K562 (cell line): ENCODE measurements at regions not wholly inside any gene's neighbourhood (a gene's known extent, or its start where the extent isn't known, plus 50 kb on each side); places are given as distances from the start of the nearest gene placed in this dataset.
"Not testable (repeated sequence)": the region's sequence is repeated elsewhere in the genome, so short reads cannot be mapped to it uniquely, and the experiment has no call there.

ENCODE experiments used
- ARID4B ChIP-seq: sonication (generic); formaldehyde crosslinking; IDR thresholded peaks from 2 replicates; pipeline ENCODE4 v1.8.0; 2022; ENCODE audit warnings: mild to moderate bottlenecking, missing genetic modification reagents
- E2F6 ChIP-seq, 2 experiments: IDR thresholded peaks; 2 replicates each; pipeline ENCODE4 v1.6.1; 2011; ENCODE audit warnings: borderline replicate concordance in 1 of 2, control low read depth in 1 of 2, low read depth in 1 of 2, low read length in 1 of 2, mild to moderate bottlenecking in 1 of 2, mixed read lengths in 1 of 2, moderate library complexity in 1 of 2; ENCODE audit not compliant: insufficient read depth in 1 of 2, insufficient read length in 1 of 2, poor library complexity in 1 of 2, severe bottlenecking in 1 of 2; ENCODE audit errors: extremely low read depth in 1 of 2
- EZH2 ChIP-seq: IDR thresholded peaks from 2 replicates; pipeline ENCODE4 v1.6.1; 2012; ENCODE audit warnings: low read depth, mild to moderate bottlenecking, inconsistent platforms, low read length, borderline replicate concordance
- HDAC2 ChIP-seq: fragments of 450-650 bp; IDR thresholded peaks from 2 replicates; pipeline ENCODE4 v1.6.1; 2016; ENCODE audit warnings: mild to moderate bottlenecking
- IFI16 ChIP-seq: fragments of 250-450 bp; sonication (Bioruptor Pico); IDR thresholded peaks from 2 replicates; pipeline ENCODE4 v2.1.2; 2022; ENCODE audit warnings: mild to moderate bottlenecking, inconsistent platforms
- NFYB ChIP-seq: IDR thresholded peaks from 2 replicates; pipeline ENCODE4 v1.6.1; 2011; ENCODE audit warnings: mild to moderate bottlenecking, moderate library complexity; ENCODE audit not compliant: insufficient read length; ENCODE audit errors: extremely low read depth
- SP1 ChIP-seq: sonication (generic); formaldehyde crosslinking; IDR thresholded peaks from 2 replicates; pipeline ENCODE4 v1.8.1; 2022; ENCODE audit warnings: mild to moderate bottlenecking, missing genetic modification reagents
- TAF7 ChIP-seq: fragments of 450-650 bp; IDR thresholded peaks from 2 replicates; pipeline ENCODE4 v1.6.1; 2016; ENCODE audit warnings: missing genetic modification characterization, missing compliant biosample characterization
- ZNF24 ChIP-seq: fragments of 450-650 bp; IDR thresholded peaks from 2 replicates; pipeline ENCODE4 v1.6.1; 2016
- ZNF274 ChIP-seq: IDR thresholded peaks from 2 replicates; pipeline ENCODE4 v1.6.1; 2011; ENCODE audit warnings: low read depth, mild to moderate bottlenecking, low read length, moderate library complexity, borderline replicate concordance
- ZNF324 ChIP-seq: fragments of 250-450 bp; sonication (Bioruptor Pico); IDR thresholded peaks from 2 replicates; pipeline ENCODE4 v1.4.0; 2020; ENCODE audit warnings: mild to moderate bottlenecking
- ZNF780A ChIP-seq: fragments of 250-450 bp; sonication (Bioruptor Pico); IDR thresholded peaks from 2 replicates; pipeline ENCODE4 v1.5.0; 2021; ENCODE audit warnings: mild to moderate bottlenecking
- TF ChIP-seq, protein P1 (sequence below), 3 experiments: IDR thresholded peaks in 2 of 3; conservative IDR thresholded peaks in 1 of 3; 2 replicates each; pipeline ENCODE4 v1.5.1; 2011 to 2012; ENCODE audit warnings: low read length in 3 of 3, mild to moderate bottlenecking in 3 of 3, control low read depth in 2 of 3, improper control_type of control experiment in 1 of 3, inconsistent platforms in 1 of 3, low read depth in 1 of 3, mixed read lengths in 1 of 3, moderate library complexity in 1 of 3; ENCODE audit not compliant: insufficient read depth in 2 of 3
- TF ChIP-seq, protein P2 (sequence below): fragments of 450-650 bp; IDR thresholded peaks from 2 replicates; pipeline ENCODE4 v1.6.1; 2016; ENCODE audit warnings: mild to moderate bottlenecking

- not testable (repeated sequence) for TF ChIP-seq ZNF24; HDAC2; TAF7 (tag); ARID4B (CRISPR knock-in tag); E2F6 (IDR thresholded peaks at IDR 0.05; ENCODE audit: borderline replicate concordance in 1 of 2, extremely low read depth in 1 of 2, insufficient read depth in 1 of 2, insufficient read length in 1 of 2, low read depth in 1 of 2, low read length in 1 of 2, poor library complexity in 1 of 2, severe bottlenecking in 1 of 2); EZH2; NFYB; SP1; IFI16 (CRISPR knock-in tag); ZNF780A; ZNF324 (CRISPR knock-in tag); ZNF274
- TF ChIP-seq, protein P1, sequence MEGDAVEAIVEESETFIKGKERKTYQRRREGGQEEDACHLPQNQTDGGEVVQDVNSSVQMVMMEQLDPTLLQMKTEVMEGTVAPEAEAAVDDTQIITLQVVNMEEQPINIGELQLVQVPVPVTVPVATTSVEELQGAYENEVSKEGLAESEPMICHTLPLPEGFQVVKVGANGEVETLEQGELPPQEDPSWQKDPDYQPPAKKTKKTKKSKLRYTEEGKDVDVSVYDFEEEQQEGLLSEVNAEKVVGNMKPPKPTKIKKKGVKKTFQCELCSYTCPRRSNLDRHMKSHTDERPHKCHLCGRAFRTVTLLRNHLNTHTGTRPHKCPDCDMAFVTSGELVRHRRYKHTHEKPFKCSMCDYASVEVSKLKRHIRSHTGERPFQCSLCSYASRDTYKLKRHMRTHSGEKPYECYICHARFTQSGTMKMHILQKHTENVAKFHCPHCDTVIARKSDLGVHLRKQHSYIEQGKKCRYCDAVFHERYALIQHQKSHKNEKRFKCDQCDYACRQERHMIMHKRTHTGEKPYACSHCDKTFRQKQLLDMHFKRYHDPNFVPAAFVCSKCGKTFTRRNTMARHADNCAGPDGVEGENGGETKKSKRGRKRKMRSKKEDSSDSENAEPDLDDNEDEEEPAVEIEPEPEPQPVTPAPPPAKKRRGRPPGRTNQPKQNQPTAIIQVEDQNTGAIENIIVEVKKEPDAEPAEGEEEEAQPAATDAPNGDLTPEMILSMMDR (IDR thresholded peaks at IDR 0.05 in 2 of 3, conservative IDR thresholded peaks at IDR 0.05 in 1 of 3; ENCODE audit: insufficient read depth in 2 of 3, low read depth in 1 of 3, low read length in 3 of 3) = not testable (repeated sequence)
- TF ChIP-seq, protein P2, sequence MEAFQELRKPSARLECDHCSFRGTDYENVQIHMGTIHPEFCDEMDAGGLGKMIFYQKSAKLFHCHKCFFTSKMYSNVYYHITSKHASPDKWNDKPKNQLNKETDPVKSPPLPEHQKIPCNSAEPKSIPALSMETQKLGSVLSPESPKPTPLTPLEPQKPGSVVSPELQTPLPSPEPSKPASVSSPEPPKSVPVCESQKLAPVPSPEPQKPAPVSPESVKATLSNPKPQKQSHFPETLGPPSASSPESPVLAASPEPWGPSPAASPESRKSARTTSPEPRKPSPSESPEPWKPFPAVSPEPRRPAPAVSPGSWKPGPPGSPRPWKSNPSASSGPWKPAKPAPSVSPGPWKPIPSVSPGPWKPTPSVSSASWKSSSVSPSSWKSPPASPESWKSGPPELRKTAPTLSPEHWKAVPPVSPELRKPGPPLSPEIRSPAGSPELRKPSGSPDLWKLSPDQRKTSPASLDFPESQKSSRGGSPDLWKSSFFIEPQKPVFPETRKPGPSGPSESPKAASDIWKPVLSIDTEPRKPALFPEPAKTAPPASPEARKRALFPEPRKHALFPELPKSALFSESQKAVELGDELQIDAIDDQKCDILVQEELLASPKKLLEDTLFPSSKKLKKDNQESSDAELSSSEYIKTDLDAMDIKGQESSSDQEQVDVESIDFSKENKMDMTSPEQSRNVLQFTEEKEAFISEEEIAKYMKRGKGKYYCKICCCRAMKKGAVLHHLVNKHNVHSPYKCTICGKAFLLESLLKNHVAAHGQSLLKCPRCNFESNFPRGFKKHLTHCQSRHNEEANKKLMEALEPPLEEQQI = not testable (repeated sequence)
Measured at GRCh38 chr2:91523751-91524150, 2832.3 kb downstream of the RPIA start.
